ENCODE measurements at regions not wholly inside any gene's neighbourhood (a gene's known extent, or its start where the extent isn't known, plus 50 kb on each side); places are given as distances from the start of the nearest gene placed in this dataset.

DNA sequence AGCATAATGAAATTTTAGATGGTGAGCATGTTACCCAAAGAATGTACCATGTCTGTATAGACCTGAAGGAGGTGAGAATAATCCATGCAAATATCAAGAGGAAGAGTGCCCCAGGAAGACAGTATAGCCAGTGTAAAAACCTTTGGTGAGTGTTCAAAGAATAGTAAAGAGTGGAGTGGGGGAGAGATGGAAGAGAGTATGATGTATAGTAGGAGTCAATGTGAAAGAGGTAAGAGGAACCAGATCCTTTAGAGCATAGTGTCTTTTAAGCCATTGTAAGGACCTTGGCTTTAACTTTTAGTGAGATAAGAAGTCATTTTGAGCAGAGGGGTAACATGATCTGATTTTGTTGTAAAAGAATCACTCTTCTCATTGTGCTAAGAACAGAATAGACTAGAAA lies 1052.3 kb upstream of the ZEB2 start (continued):
- TF ChIP-seq ZNF462 (CRISPR knock-in tag; IDR thresholded peaks at IDR 0.05) (no peak), NANOG (IDR thresholded peaks at IDR 0.05; ENCODE audit: borderline replicate concordance) (no peak), JUNB (IDR thresholded peaks at IDR 0.05; ENCODE audit: unreplicated experiment) (no peak), ZNF114 (CRISPR knock-in tag; IDR thresholded peaks at IDR 0.05) (no peak), POLR2AphosphoS5 (IDR thresholded peaks at IDR 0.05; ENCODE audit: low read depth) (no peak), CREB1 (CRISPR knock-in tag; IDR thresholded peaks at IDR 0.05; ENCODE audit: low read depth) (no peak), EZH2 (IDR thresholded peaks at IDR 0.05; ENCODE audit: low read depth, unreplicated experiment) (no peak), EZH2phosphoT487 (IDR thresholded peaks at IDR 0.05; ENCODE audit: unreplicated experiment) (no peak)
- TF ChIP-seq, protein P1, sequence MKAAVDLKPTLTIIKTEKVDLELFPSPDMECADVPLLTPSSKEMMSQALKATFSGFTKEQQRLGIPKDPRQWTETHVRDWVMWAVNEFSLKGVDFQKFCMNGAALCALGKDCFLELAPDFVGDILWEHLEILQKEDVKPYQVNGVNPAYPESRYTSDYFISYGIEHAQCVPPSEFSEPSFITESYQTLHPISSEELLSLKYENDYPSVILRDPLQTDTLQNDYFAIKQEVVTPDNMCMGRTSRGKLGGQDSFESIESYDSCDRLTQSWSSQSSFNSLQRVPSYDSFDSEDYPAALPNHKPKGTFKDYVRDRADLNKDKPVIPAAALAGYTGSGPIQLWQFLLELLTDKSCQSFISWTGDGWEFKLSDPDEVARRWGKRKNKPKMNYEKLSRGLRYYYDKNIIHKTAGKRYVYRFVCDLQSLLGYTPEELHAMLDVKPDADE (IDR thresholded peaks at IDR 0.05): no peak

DNA sequence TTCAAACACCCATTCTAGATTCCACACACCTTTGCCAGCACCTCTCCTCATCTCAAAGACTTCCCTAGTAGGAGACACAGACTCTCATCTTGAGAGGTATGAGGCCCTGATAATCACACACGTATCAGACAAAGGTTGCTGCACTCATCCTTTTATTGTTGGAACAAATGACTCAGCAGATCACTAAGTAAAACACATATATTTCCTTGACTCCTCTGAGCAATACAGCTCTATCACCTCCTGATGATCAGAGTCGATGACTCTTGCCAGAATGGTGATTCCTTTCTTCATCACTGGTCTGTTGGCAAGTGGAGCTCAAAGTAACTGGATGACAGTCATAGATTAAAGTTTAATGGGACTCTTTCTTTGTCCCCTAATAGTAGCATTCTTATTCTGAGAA lies 1049.2 kb upstream of the ZEB2 start:
- Histone ChIP-seq H3F3A (replicated peaks; ENCODE audit: low read depth) (no peaks in the 10 kb centered on the region), H3K27ac (ENCODE audit: low read depth) (no peak overlapping the region), H2AFZ (no peak overlapping the region), H3K79me2 (replicated peaks; ENCODE audit: insufficient read depth) (no peaks in the 10 kb centered on the region), H4K20me1 (replicated peaks; ENCODE audit: insufficient read depth) (no peaks in the 10 kb centered on the region), H3K36me3 (ENCODE audit: insufficient read depth) (no peaks in the 10 kb centered on the region), H3K4me3 (no peak overlapping the region), H3K4me1 (ENCODE audit: insufficient read depth) (no peaks in the 10 kb centered on the region), H3K27me3 (ENCODE audit: insufficient read depth) (no peaks in the 10 kb centered on the region), H3K9me2 (ENCODE audit: insufficient read depth) (0 out of 2 replicates have a peak, but pooled peaks cover 4% of the 10 kb centered on the region), H3K4me2 (no peak overlapping the region)
- H3K4me1 Mint-ChIP-seq: no peaks in the 10 kb centered on the region; the same call in 1 of the 3 replicates
- DNase-seq (ENCODE audit: low spot score) (no peak), ATAC-seq (no peak)
- H3K36me3 Mint-ChIP-seq (ENCODE audit: low read depth): no peaks in the 10 kb centered on the region
- no peaks in the 10 kb centered on the region for H3K9me3 Mint-ChIP-seq
- H3K27me3 Mint-ChIP-seq (ENCODE audit: insufficient read depth, low read depth, poor library complexity): no peaks in the 10 kb centered on the region
- no peak overlapping the region for H3K27ac Mint-ChIP-seq
- no peak overlapping the region for H3K4me3 Mint-ChIP-seq
- TF ChIP-seq POLR2AphosphoS5 (IDR thresholded peaks at IDR 0.05; ENCODE audit: low read depth) (no peak), REST (IDR thresholded peaks at IDR 0.05; ENCODE audit: unreplicated experiment) (no peak), CREB1 (CRISPR knock-in tag; IDR thresholded peaks at IDR 0.05; ENCODE audit: low read depth) (no peak), STAT1 (IDR thresholded peaks at IDR 0.05; ENCODE audit: unreplicated experiment) (no peak), ZNF114 (CRISPR knock-in tag; IDR thresholded peaks at IDR 0.05) (no peak)

Measured in GM23338 (cell line).